Middle frontal gyrus (tissue), 1 donor: ENCODE measurements at regions not wholly inside any gene's neighbourhood (a gene's known extent, or its start where the extent isn't known, plus 50 kb on each side); places are given as distances from the start of the nearest gene placed in this dataset.
"Not testable (repeated sequence)": the region's sequence is repeated elsewhere in the genome, so short reads cannot be mapped to it uniquely, and the experiment has no call there.

Source experiments
- DNase-seq: peaks from one replicate; pipeline ENCODE4 v3.0.0-alpha.2; 2015; ENCODE audit warnings: low spot score; ENCODE audit errors: extremely low spot score

DNA sequence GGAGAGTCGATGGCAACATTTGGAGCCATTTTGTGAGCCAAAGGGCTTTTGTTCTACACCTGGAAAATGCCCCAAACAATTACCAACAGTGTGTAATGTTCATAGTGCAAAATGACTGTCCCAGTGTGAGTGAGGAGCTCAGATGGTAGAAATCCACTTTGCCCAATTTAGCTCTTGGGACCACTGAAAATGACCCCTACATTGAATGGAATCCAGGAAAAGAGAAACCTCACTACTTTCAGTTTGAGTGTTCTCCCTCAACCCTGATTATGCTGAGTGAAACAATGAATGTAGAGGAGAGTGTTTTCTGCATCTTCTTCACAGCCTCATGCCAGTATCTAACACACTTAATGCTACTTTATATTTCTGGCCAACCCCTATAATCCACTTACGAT lies 84.9 kb upstream of the NRN1 start:
- DNase-seq = no peak

DNA sequence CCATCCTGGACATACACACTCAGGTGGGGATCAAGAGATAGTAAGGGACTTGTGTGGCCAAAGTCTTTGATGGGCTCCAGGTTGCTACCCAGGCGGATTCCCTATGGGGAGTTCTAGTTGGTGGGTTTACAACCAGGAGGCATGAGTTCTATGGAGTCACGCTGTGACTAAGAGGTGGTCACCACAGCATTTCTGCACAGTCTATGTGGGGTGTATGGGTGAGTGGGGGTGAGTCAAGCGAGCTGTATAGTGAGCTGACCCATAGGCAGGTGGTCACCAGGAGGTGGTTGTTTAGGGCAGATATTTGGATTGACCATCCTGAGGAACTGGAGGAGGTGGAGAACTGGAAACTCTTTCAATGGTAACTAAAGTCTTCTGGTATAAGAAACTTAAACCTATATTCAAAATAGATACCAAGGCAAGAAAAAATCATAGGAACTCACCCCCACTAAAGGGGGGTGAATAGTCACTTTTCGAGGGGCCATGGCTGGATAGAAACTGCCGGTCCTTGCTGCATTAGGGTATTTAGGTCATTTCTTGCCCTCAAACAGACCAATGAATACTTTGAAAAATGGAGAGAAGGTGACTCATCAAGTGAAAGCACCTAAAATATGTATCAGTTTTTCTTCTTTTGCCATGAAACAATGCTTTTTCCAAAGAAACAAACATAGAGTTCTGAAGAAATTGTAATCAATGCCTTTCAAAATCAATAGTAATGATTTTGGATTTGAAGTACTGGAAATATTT lies 84.3 kb upstream of the NRN1 start:
- DNase-seq = no peak

DNA sequence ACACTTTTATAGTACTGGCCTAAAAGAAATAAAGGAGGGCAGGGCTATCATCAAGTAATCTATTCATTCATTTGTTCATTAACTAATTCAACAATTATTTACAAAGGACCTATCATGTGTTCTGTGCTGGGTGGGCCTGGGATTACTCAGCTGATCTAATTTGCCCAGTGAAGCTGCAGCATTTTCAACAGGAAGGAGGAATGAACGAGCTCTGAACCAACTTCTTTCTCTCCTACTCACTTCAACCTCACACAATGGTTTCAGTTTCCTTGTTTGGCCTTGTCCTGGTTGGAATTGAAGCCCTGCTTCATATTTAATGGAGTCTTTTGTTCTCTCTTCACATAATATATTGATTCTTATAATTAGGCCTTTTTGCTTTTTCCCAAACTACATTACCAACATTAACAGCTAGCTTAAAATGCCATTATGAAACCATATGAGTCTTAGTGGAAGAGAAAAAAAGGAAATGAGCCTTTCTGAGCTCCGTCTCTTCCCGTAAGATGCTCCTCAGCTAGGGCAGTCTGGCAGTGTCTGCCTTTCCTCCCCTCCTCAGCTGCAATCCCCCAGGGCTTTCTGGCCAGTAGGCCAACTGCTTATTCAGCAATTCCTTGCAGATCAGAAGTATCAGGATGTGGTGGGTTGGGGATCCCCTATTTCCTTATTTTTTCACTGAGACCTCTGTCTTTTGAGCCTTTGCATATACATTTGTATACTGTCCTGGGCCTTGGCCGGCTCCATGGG lies 79.4 kb upstream of the NRN1 start:
- no peak for DNase-seq

DNA sequence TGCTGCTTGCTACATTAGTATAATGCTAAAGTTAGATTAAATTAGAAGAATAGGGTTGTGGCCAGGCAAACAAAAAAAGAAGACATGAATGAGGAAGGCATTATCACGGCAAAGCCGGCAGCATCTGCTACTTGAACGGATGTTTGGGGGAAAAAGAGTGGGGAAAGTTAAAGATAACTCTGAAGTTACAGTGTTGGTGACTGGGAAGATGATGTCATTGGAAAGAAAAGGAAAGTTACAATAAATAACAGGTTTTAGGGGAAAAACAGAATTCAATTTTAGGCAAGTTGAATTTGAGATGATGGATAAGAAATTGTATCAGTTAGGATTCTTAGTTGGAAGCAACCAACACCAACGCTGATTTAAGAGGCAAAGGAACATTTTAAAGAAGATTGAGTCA lies 74.2 kb upstream of the NRN1 start:
- DNase-seq = no peak

DNA sequence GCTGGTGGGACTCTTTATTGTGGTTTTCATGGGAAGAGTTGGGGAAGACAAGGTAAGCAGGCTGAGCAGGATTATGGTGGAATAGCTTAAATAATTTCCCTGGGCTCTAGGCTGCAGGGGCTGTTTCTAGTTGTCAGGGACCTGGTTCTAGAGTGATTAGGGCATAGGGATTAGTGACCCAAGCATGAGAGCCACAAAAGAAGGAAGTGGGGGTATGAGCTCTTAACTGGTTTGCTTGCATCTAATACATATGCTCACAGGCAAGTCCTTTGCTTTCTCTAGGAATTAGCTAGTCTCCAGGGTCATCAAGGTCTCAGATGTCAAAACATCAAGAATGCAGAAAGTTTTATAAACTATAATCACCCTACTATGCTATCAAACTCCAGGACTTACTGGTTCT lies 67.5 kb upstream of the NRN1 start:
- no peak for DNase-seq

DNA sequence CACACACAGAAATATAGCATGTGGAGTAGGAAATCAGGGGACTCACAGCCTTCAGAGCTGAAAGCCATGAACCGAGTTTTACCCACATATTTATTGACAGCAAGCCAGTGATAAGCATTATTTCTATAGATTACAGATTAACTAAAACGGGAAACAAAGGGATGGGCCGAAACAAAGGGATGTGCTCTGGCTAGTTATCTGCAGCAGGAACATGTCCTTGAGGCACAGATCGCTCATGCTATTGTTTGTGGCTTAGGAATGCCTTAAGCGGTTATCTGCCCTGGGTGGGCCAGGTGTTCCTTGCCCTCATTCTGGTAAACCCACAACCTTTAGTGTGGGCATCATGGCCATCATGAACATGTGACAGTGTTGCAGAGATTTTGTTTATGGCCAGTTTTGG lies 61.4 kb upstream of the NRN1 start:
- not testable (repeated sequence) for DNase-seq

DNA sequence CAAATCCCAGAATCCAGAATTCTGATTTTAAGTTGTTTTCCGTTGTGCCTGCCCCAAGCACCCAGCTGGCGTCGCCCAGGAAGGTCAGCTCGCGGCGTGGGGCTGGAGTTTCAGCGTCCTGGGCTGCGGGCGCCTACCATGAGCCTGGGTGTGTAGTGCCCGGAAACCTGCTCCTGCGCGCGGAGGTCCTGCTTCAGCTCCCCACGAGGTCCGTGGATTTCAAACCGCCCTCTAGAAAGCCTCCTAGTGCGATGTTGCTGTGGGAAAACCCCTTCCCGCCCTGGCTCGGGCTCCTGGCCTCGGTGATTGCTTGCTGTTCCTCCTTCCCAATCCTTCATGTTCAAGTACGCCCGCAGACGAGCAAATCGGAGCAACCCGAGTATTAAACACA lies 51.3 kb upstream of the NRN1 start:
- no peak for DNase-seq

DNA sequence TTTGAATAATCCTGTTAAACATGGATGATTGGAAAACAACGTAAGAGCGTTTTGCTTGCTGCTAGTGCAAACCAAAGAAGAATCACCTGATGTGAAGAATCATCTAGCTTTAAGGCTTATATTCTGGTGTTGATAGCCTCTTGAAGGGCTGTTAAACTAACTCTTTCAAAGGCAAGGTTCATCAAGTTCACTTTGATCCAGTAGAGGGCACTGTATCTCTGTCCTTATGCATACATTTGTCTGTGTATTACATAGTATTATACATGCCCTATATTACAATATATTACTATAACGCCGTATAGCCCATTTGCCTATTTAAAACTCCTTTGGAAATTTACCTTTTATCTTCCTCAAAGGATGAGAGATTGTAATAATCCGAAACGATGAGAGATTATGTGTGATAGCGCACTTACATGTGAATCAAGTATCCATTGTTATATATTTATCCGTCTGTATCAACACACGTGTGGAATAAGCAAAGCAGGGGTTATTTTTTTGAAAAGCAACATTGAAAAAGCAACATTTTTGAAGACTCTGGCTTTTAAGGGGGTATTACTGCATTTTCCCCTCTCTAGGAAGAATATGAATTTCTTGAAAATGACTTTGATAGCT lies 50.8 kb upstream of the NRN1 start:
- peak; percentile 47 for DNase-seq
